ENCODE measurements at regions not wholly inside any gene's neighbourhood (a gene's known extent, or its start where the extent isn't known, plus 50 kb on each side); places are given as distances from the start of the nearest gene placed in this dataset.

GRCh38 chr2:2950403-2950952, 427.1 kb downstream of the EIPR1 start:
- Histone ChIP-seq H3K27ac (no peak overlapping the region), H3K27me3 (no peaks in the 10 kb centered on the region), H3K4me3 (no peak overlapping the region), H3K36me3 (no peaks in the 10 kb centered on the region), H3K4me1 (no peaks in the 10 kb centered on the region), H3K9me3 (no peaks in the 10 kb centered on the region)
- no peak for DNase-seq (ENCODE audit: low spot score in 2 of 2)
- no peak for TF ChIP-seq CTCF (IDR thresholded peaks at IDR 0.05)
- intact Hi-C loops (cut with DNase I) = no loop called here

GRCh38 chr2:2947406-2947805, 430.2 kb downstream of the EIPR1 start:
- no peak for TF ChIP-seq CTCF (IDR thresholded peaks at IDR 0.05)
- intact Hi-C loops (cut with DNase I) = no loop called here
- Histone ChIP-seq H3K27ac (no peak overlapping the region), H3K9me3 (no peaks in the 10 kb centered on the region), H3K36me3 (no peaks in the 10 kb centered on the region), H3K4me3 (no peak overlapping the region), H3K27me3 (no peaks in the 10 kb centered on the region), H3K4me1 (no peaks in the 10 kb centered on the region)
- DNase-seq (ENCODE audit: low spot score in 2 of 2) = no peak

GRCh38 chr2:2942906-2943305, 434.7 kb downstream of the EIPR1 start:
- no peak overlapping the region for H3K27ac ChIP-seq
- no peak for DNase-seq (ENCODE audit: low spot score in 2 of 2)
- H3K4me1 ChIP-seq = no peaks in the 10 kb centered on the region
- no peaks in the 10 kb centered on the region for H3K27me3 ChIP-seq
- H3K9me3 ChIP-seq = no peaks in the 10 kb centered on the region
- no peak overlapping the region for H3K4me3 ChIP-seq
- TF ChIP-seq CTCF (IDR thresholded peaks at IDR 0.05) = no peak
- intact Hi-C loops (cut with DNase I) = no loop called here
- no peaks in the 10 kb centered on the region for H3K36me3 ChIP-seq

- DNase-seq (ENCODE audit: low spot score in 2 of 2) = no peak
- H3K4me1 ChIP-seq = no peaks in the 10 kb centered on the region
- no peak for TF ChIP-seq CTCF (IDR thresholded peaks at IDR 0.05)
- H3K36me3 ChIP-seq = no peaks in the 10 kb centered on the region
- no peak overlapping the region for H3K27ac ChIP-seq
- intact Hi-C loops (cut with DNase I) = no loop called here
- H3K27me3 ChIP-seq = no peaks in the 10 kb centered on the region
- no peak overlapping the region for H3K4me3 ChIP-seq
- no peaks in the 10 kb centered on the region for H3K9me3 ChIP-seq
These were observed 435.4 kb downstream of the EIPR1 start for GRCh38 chr2:2942225-2942624.

- Histone ChIP-seq H3K4me3 (no peak overlapping the region), H3K27ac (no peak overlapping the region), H3K9me3 (no peaks in the 10 kb centered on the region), H3K36me3 (no peaks in the 10 kb centered on the region), H3K27me3 (no peaks in the 10 kb centered on the region), H3K4me1 (no peaks in the 10 kb centered on the region)
- intact Hi-C loops (cut with DNase I) = no loop called here
- TF ChIP-seq CTCF (IDR thresholded peaks at IDR 0.05) = no peak
- no peak for DNase-seq (ENCODE audit: low spot score in 2 of 2)
These were observed 436.4 kb downstream of the EIPR1 start for GRCh38 chr2:2941205-2941604.

GRCh38 chr2:2940702-2941101, 436.9 kb downstream of the EIPR1 start:
- Histone ChIP-seq H3K4me1 (no peaks in the 10 kb centered on the region), H3K36me3 (no peaks in the 10 kb centered on the region), H3K27me3 (no peaks in the 10 kb centered on the region), H3K27ac (no peak overlapping the region), H3K4me3 (no peak overlapping the region), H3K9me3 (no peaks in the 10 kb centered on the region)
- intact Hi-C loops (cut with DNase I) = no loop called here
- no peak for TF ChIP-seq CTCF (IDR thresholded peaks at IDR 0.05)
- no peak for DNase-seq (ENCODE audit: low spot score in 2 of 2)
